Astrocyte (in vitro differentiated cells and primary cell): ENCODE measurements at regions not wholly inside any gene's neighbourhood (a gene's known extent, or its start where the extent isn't known, plus 50 kb on each side); places are given as distances from the start of the nearest gene placed in this dataset.

ENCODE experiments used
- DNase-seq: peaks from one replicate; pipeline ENCODE4 v3.0.0-alpha.2; 2010; ENCODE audit warnings: low read depth
- FAIRE-seq: peaks from 2 replicates; lab custom pipeline; 2011; peaks lifted over from hg19 to GRCh38; lab: Jason Lieb, UNC
- H2AFZ ChIP-seq: 2 replicates; pipeline ENCODE4 v1.6.0; 2012; ENCODE audit warnings: low read depth, low read length, inconsistent platforms
- H3K27ac ChIP-seq: 2 replicates; pipeline ENCODE4 v1.5.1; 2011; ENCODE audit warnings: low read depth, low read length, inconsistent platforms
- H3K27me3 ChIP-seq: 2 replicates; pipeline ENCODE4 v1.6.0; 2011; ENCODE audit warnings: low read length, inconsistent platforms; ENCODE audit not compliant: insufficient read depth
- H3K36me3 ChIP-seq: 2 replicates; pipeline ENCODE4 v1.5.1; 2011; ENCODE audit warnings: low read length, inconsistent platforms; ENCODE audit not compliant: insufficient read depth
- H3K4me1 ChIP-seq: 2 replicates; pipeline ENCODE4 v1.5.1; 2011; ENCODE audit warnings: low read length, inconsistent platforms; ENCODE audit not compliant: insufficient read depth
- H3K4me2 ChIP-seq: 2 replicates; pipeline ENCODE4 v1.6.0; 2012; ENCODE audit warnings: low read length, inconsistent platforms
- H3K4me3 ChIP-seq: 2 replicates; pipeline ENCODE4 v1.5.1; 2011; ENCODE audit warnings: low read depth, mild to moderate bottlenecking, low read length, inconsistent platforms; ENCODE audit not compliant: insufficient read depth
- H3K79me2 ChIP-seq: 2 replicates; pipeline ENCODE4 v1.6.0; 2012; ENCODE audit warnings: mild to moderate bottlenecking, low read length, inconsistent platforms; ENCODE audit not compliant: insufficient read depth
- H3K9ac ChIP-seq: 2 replicates; pipeline ENCODE4 v1.6.0; 2012; ENCODE audit warnings: mild to moderate bottlenecking, low read length, inconsistent platforms
- H3K9me3 ChIP-seq: 2 replicates; pipeline ENCODE4 v1.5.1; 2012; ENCODE audit warnings: low read depth, mild to moderate bottlenecking, low read length, inconsistent platforms; ENCODE audit not compliant: insufficient read depth
- H4K20me1 ChIP-seq: 2 replicates; pipeline ENCODE4 v1.6.0; 2012; ENCODE audit warnings: low read length, inconsistent platforms; ENCODE audit not compliant: insufficient read depth
- H3K27ac Mint-ChIP-seq: one replicate; pipeline ENCODE4 v1.8.0; 2021; ENCODE audit warnings: mild to moderate bottlenecking, mixed read lengths; ENCODE audit not compliant: unreplicated experiment
- H3K27me3 Mint-ChIP-seq: one replicate; pipeline ENCODE4 v1.8.0; 2021; ENCODE audit warnings: low read depth, mixed read lengths; ENCODE audit not compliant: unreplicated experiment
- H3K36me3 Mint-ChIP-seq: one replicate; pipeline ENCODE4 v1.8.0; 2021; ENCODE audit warnings: low read depth, mixed read lengths; ENCODE audit not compliant: unreplicated experiment
- H3K4me1 Mint-ChIP-seq: one replicate; pipeline ENCODE4 v1.8.0; 2021; ENCODE audit warnings: low read depth, mixed read lengths; ENCODE audit not compliant: unreplicated experiment
- H3K4me3 Mint-ChIP-seq: one replicate; pipeline ENCODE4 v1.8.0; 2021; ENCODE audit warnings: mild to moderate bottlenecking, moderate library complexity, mixed read lengths; ENCODE audit not compliant: unreplicated experiment
- H3K9me3 Mint-ChIP-seq: one replicate; pipeline ENCODE4 v1.8.0; 2021; ENCODE audit warnings: mild to moderate bottlenecking, mixed read lengths; ENCODE audit not compliant: unreplicated experiment
- CTCF ChIP-seq: IDR thresholded peaks from 2 replicates; pipeline ENCODE4 v1.5.1; 2011; ENCODE audit warnings: low read depth, mild to moderate bottlenecking, inconsistent platforms, low read length, moderate library complexity; ENCODE audit not compliant: insufficient read depth
- EZH2 ChIP-seq: IDR thresholded peaks from 2 replicates; pipeline ENCODE4 v1.6.1; 2012; ENCODE audit warnings: mild to moderate bottlenecking, low read length, inconsistent platforms; ENCODE audit not compliant: insufficient read depth

- H3K4me1 Mint-ChIP-seq: no peaks in the 10 kb centered on the region
- H3K27ac Mint-ChIP-seq: no peak overlapping the region
- no peak for DNase-seq
- H3K4me2 ChIP-seq: no peak overlapping the region
- H3K9me3 Mint-ChIP-seq: no peaks in the 10 kb centered on the region
- H2AFZ ChIP-seq: no peak overlapping the region
- no peaks in the 10 kb centered on the region for H3K4me1 ChIP-seq
- no peaks in the 10 kb centered on the region for H3K27me3 ChIP-seq
- H3K27me3 Mint-ChIP-seq: no peaks in the 10 kb centered on the region
- H3K4me3 ChIP-seq: no peak overlapping the region
- H3K9me3 ChIP-seq: no peaks in the 10 kb centered on the region
- H3K36me3 ChIP-seq: no peaks in the 10 kb centered on the region
- H3K79me2 ChIP-seq: no peaks in the 10 kb centered on the region
- FAIRE-seq: no peak
- H3K9ac ChIP-seq: no peak overlapping the region
- TF ChIP-seq CTCF (no peak), EZH2 (no peak)
- H3K4me3 Mint-ChIP-seq: no peak overlapping the region
- H4K20me1 ChIP-seq: no peaks in the 10 kb centered on the region
- H3K27ac ChIP-seq: no peak overlapping the region
- H3K36me3 Mint-ChIP-seq: no peaks in the 10 kb centered on the region
These were observed 320.5 kb upstream of the TET2 start for GRCh38 chr4:104826171-104826570.

- H3K9ac ChIP-seq: no peak overlapping the region
- Mint-ChIP-seq H3K9me3 (no peaks in the 10 kb centered on the region), H3K4me3 (no peak overlapping the region), H3K27me3 (no peaks in the 10 kb centered on the region), H3K36me3 (no peaks in the 10 kb centered on the region), H3K27ac (no peak overlapping the region), H3K4me1 (no peaks in the 10 kb centered on the region)
- FAIRE-seq (no peak), DNase-seq (no peak)
- H2AFZ ChIP-seq: no peak overlapping the region
- H3K36me3 ChIP-seq: no peaks in the 10 kb centered on the region
- H4K20me1 ChIP-seq: no peaks in the 10 kb centered on the region
- no peak overlapping the region for H3K27ac ChIP-seq
- TF ChIP-seq EZH2 (no peak), CTCF (no peak)
- no peak overlapping the region for H3K4me2 ChIP-seq
- no peaks in the 10 kb centered on the region for H3K9me3 ChIP-seq
- no peaks in the 10 kb centered on the region for H3K27me3 ChIP-seq
- no peak overlapping the region for H3K4me3 ChIP-seq
- no peaks in the 10 kb centered on the region for H3K4me1 ChIP-seq
- no peaks in the 10 kb centered on the region for H3K79me2 ChIP-seq
These were observed 316.9 kb upstream of the TET2 start for GRCh38 chr4:104829761-104830160.

GRCh38 chr4:104848597-104849225 is 298.0 kb upstream of the TET2 start:
- H2AFZ ChIP-seq: no peak overlapping the region
- no peak overlapping the region for H3K4me3 Mint-ChIP-seq
- no peaks in the 10 kb centered on the region for H3K36me3 Mint-ChIP-seq
- no peak overlapping the region for H3K4me2 ChIP-seq
- H3K9me3 ChIP-seq: no peaks in the 10 kb centered on the region
- H3K79me2 ChIP-seq: no peaks in the 10 kb centered on the region
- H3K4me3 ChIP-seq: no peak overlapping the region
- H3K27ac Mint-ChIP-seq: no peak overlapping the region
- no peak overlapping the region for H3K9ac ChIP-seq
- FAIRE-seq (peak; percentile 39), DNase-seq (no peak)
- H3K36me3 ChIP-seq: no peaks in the 10 kb centered on the region
- H3K27me3 Mint-ChIP-seq: no peaks in the 10 kb centered on the region
- no peaks in the 10 kb centered on the region for H3K4me1 Mint-ChIP-seq
- no peaks in the 10 kb centered on the region for H3K9me3 Mint-ChIP-seq
- H3K27ac ChIP-seq: no peak overlapping the region
- no peaks in the 10 kb centered on the region for H3K4me1 ChIP-seq
- no peaks in the 10 kb centered on the region for H3K27me3 ChIP-seq
- TF ChIP-seq CTCF (no peak), EZH2 (no peak)
- H4K20me1 ChIP-seq: no peaks in the 10 kb centered on the region
